AG04449 (cell line): ENCODE measurements at regions not wholly inside any gene's neighbourhood (a gene's known extent, or its start where the extent isn't known, plus 50 kb on each side); places are given as distances from the start of the nearest gene placed in this dataset.

Experiments
- CTCF ChIA-PET: fragments of 350-600 bp; formaldehyde crosslinking; extraction: SDS; loops from one replicate; lab custom pipeline; 2021; ENCODE audit warnings: antibody characterized with exemption; lab: Yijun Ruan, JAX
- POLR2A ChIA-PET: fragments of 400-600, 350-600 bp; formaldehyde crosslinking; extraction: SDS; loops from one replicate; lab custom pipeline; 2020; ENCODE audit warnings: antibody characterized with exemption, inconsistent platforms; lab: Yijun Ruan, JAX
- DNase-seq: peaks from one replicate; pipeline ENCODE4 v3.0.0-alpha.2; 2010; ENCODE audit warnings: low read depth, low spot score
- H3K4me3 ChIP-seq: 2 replicates; pipeline ENCODE4 v1.5.1; 2011; ENCODE audit warnings: low read depth, mild to moderate bottlenecking, control low read depth, low read length
- CTCF ChIP-seq: IDR thresholded peaks from one replicate; pipeline ENCODE4 v1.5.1; 2011; ENCODE audit warnings: mild to moderate bottlenecking, moderate library complexity, low read length, control low read depth, inconsistent platforms; ENCODE audit not compliant: insufficient read depth; ENCODE audit errors: missing control alignments

GRCh38 chr4:78689261-78689660, 86.9 kb upstream of the BMP2K start:
- POLR2A ChIA-PET, result interaction anchor here (0.5 kb wide), 1 partner anchor 120 kb away, joined by 3 read pairs; no protein-coding TSS in a partner anchor
- no peak for DNase-seq
- CTCF ChIA-PET, result no interaction called here
- H3K4me3 ChIP-seq, result no peak overlapping the region
- no peak for TF ChIP-seq CTCF

GRCh38 chr4:78689700-78690323, 86.3 kb upstream of the BMP2K start:
- no peak for DNase-seq
- CTCF ChIA-PET, result no interaction called here
- TF ChIP-seq CTCF, result no peak
- H3K4me3 ChIP-seq, result no peak overlapping the region
- POLR2A ChIA-PET, result no interaction called here

- no peak for TF ChIP-seq CTCF
- CTCF ChIA-PET, result no interaction called here
Measured at GRCh38 chr4:78691334-78691754, 84.8 kb upstream of the BMP2K start.

GRCh38 chr4:78691971-78692821, 84.0 kb upstream of the BMP2K start:
- no peak for TF ChIP-seq CTCF
- ChIA-PET POLR2A (no interaction called here), CTCF (no interaction called here)
- no peak overlapping the region for H3K4me3 ChIP-seq
- no peak for DNase-seq

More at GRCh38 chr4:78691334-78691754, 84.8 kb upstream of the BMP2K start:
- POLR2A ChIA-PET, result no interaction called here
- H3K4me3 ChIP-seq, result no peak overlapping the region
- no peak for DNase-seq

GRCh38 chr4:78692822-78693170, 83.4 kb upstream of the BMP2K start:
- CTCF ChIA-PET, result no interaction called here
- POLR2A ChIA-PET, result no interaction called here
- H3K4me3 ChIP-seq, result no peak overlapping the region
- TF ChIP-seq CTCF, result no peak
- DNase-seq, result no peak

- DNase-seq, result no peak
- no peak overlapping the region for H3K4me3 ChIP-seq
- CTCF ChIA-PET, result no interaction called here
- POLR2A ChIA-PET, result no interaction called here
- no peak for TF ChIP-seq CTCF
Measured at GRCh38 chr4:78693777-78694456, 82.2 kb upstream of the BMP2K start.
